Pancreas (tissue), 10 donors: ENCODE measurements at regions not wholly inside any gene's neighbourhood (a gene's known extent, or its start where the extent isn't known, plus 50 kb on each side); places are given as distances from the start of the nearest gene placed in this dataset.
"Not testable (repeated sequence)": the region's sequence is repeated elsewhere in the genome, so short reads cannot be mapped to it uniquely, and the experiment has no call there.

Experiments
- ATAC-seq, 4 donors: fragments of 200-7000 bp; cut with Tn5 transposase; one replicate each; pipeline versions ENCODE4 v1.8.0 to v1.9.1; 2020; ENCODE audit warnings: mild to moderate bottlenecking in 4 of 4, moderate library complexity in 4 of 4
- DNase-seq, 6 donors: peaks; one replicate each; pipeline ENCODE4 v3.0.0-alpha.2; 2020
- FAIRE-seq: peaks from 2 replicates; lab custom pipeline; 2012; peaks lifted over from hg19 to GRCh38; lab: Jason Lieb, UNC
- H3K27ac ChIP-seq, 4 donors: fragments of 200-600 bp; sonication (generic); 1 replicate in 3 of 4; 2 replicates in 1 of 4; pipeline versions ENCODE4 v1.5.0 to v1.8.0; 2020
- H3K27me3 ChIP-seq, 4 donors: fragments of 200-600 bp; one replicate each; pipeline ENCODE4 v1.8.0; 2021
- H3K36me3 ChIP-seq, 3 donors: fragments of 200-600 bp; sonication (generic) in 1 of 3; one replicate each; pipeline versions ENCODE4 v1.5.0 to v1.8.0; 2020 to 2021
- H3K4me1 ChIP-seq, 3 donors: fragments of 200-600 bp; one replicate each; pipeline ENCODE4 v1.8.0; 2021
- H3K4me3 ChIP-seq, 4 donors: fragments of 200-600 bp; sonication (generic) in 2 of 4; one replicate each; pipeline versions ENCODE4 v1.5.0 to v1.8.0; 2020 to 2021
- H3K9me3 ChIP-seq, 4 donors: fragments of 200-600 bp; one replicate each; pipeline ENCODE4 v1.8.0; 2021
- WGBS, 2 donors: extraction: QIAGEN DNeasy Blood & Tissue Kit; methylation state at CpG; one replicate each; pipeline ENCODE4 v1.1.7; 2013; 5-methylcytosine and 5-hydroxymethylcytosine counted together
- intact Hi-C, 3 donors: fragments of 100-400 bp; cut with DNase I; formaldehyde crosslinking; loops; one replicate each; pipeline versions ENCODE4 v1.11.1 to v1.14.2; 2022
- TF ChIP-seq, protein P1 (sequence below), 4 donors: fragments of 200-600 bp; sonication (generic) in 3 of 4; IDR thresholded peaks; one replicate each; pipeline versions ENCODE4 v1.5.0 to v1.8.0; 2021; ENCODE audit warnings: antibody characterized with exemption in 4 of 4
- donor health status: healthy with polysubstance abuse.
- donor health status: DM: no; HTN: no; CAD: no; lungs with moderate emphysema.
- donor health status: DM: no; HTN: no; CAD: no.
- donor health status: control.
- donor health status: control.
- donor health status: Bipolar disorder and iron deficiency.
- donor health status: DM: yes; HTN: yes; CAD: no.
- donor health status: DM: no; HTN: no; CAD: no.
- donor health status: DM: no; HTN: no; CAD: no.
- donor health status: DM: yes; HTN: yes; CAD: no.

DNA sequence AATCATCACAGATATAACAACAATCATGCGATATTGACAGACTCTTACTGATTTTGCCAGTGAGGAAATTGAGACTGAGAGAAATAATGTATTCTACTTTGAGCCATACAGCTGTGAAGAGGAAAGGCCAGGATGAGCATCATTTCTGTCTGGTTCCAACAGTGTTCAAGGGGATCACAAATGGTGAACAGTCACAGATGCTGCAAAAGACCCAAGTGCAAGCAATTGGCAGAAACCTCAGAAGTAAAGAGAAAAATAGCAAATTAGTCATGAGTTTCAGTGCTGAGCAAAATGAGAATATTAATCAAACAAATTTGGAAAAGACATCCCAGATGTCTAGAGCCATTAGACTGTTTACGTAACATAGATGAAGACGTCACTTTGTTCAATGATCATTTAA, 114.1 kb downstream of the RAB38 start:
- intact Hi-C loops = no loop called here
- no peak overlapping the region for H3K27ac ChIP-seq
- WGBS, 2 donors = 93 to 95% methylated on average over 3 of the region's 3 CpGs
- FAIRE-seq = no peak
- no peaks in the 10 kb centered on the region for H3K4me1 ChIP-seq
- H3K9me3 ChIP-seq = no peaks in the 10 kb centered on the region
- TF ChIP-seq, protein P1, sequence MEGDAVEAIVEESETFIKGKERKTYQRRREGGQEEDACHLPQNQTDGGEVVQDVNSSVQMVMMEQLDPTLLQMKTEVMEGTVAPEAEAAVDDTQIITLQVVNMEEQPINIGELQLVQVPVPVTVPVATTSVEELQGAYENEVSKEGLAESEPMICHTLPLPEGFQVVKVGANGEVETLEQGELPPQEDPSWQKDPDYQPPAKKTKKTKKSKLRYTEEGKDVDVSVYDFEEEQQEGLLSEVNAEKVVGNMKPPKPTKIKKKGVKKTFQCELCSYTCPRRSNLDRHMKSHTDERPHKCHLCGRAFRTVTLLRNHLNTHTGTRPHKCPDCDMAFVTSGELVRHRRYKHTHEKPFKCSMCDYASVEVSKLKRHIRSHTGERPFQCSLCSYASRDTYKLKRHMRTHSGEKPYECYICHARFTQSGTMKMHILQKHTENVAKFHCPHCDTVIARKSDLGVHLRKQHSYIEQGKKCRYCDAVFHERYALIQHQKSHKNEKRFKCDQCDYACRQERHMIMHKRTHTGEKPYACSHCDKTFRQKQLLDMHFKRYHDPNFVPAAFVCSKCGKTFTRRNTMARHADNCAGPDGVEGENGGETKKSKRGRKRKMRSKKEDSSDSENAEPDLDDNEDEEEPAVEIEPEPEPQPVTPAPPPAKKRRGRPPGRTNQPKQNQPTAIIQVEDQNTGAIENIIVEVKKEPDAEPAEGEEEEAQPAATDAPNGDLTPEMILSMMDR (IDR thresholded peaks at IDR 0.05) = no peak
- ATAC-seq = no peak
- no peak overlapping the region for H3K4me3 ChIP-seq
- DNase-seq = no peak
- no peaks in the 10 kb centered on the region for H3K36me3 ChIP-seq
- no peaks in the 10 kb centered on the region for H3K27me3 ChIP-seq

DNA sequence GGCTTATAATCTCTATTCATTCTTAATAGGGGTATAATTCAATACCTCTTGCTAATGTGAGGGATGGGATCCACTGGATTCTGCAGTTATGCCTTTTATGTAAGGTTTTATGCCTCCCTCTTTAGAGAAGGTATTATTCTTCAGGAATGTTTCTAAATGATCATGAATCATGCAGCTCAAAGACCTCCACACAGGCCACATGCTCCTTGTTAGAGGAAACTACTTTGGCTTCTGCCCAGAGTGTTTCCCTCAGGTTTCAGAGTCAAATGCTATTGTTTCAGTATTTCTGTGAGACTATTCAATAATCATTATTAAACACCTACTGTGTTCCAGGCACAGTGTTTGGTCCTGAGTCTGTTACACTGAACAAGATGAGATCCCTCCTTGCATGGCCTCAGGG, 115.9 kb downstream of the RAB38 start:
- Histone ChIP-seq H3K9me3 (no peaks in the 10 kb centered on the region), H3K27ac (no peak overlapping the region), H3K27me3 (no peaks in the 10 kb centered on the region), H3K4me3 (no peak overlapping the region), H3K36me3 (no peaks in the 10 kb centered on the region), H3K4me1 (no peaks in the 10 kb centered on the region)
- TF ChIP-seq, protein P1 (IDR thresholded peaks at IDR 0.05) = no peak
- intact Hi-C loops = no loop called here
- DNase-seq (no peak), FAIRE-seq (no peak), ATAC-seq (no peak)

DNA sequence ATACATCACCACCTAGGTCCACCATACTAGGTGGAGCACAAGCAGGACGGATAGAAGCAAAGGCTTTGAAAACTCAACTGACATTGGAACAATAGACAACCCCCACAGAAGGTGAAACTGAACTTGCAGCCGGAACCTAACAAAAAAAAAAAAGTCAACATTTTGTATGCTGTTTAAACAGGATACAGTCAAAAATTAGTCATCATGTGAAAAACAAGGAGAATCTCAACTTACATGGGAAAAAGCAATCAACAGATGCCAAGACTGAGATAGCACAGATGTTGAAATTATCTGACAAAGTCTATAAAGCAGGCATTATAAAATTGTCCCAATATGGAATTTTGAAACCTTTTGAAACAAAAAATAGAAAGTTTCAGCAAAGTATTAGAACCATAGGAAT, 123.8 kb downstream of the RAB38 start:
- Histone ChIP-seq H3K4me1 (no peaks in the 10 kb centered on the region), H3K4me3 (no peak overlapping the region), H3K36me3 (no peaks in the 10 kb centered on the region), H3K27me3 (no peaks in the 10 kb centered on the region), H3K9me3 (no peaks in the 10 kb centered on the region), H3K27ac (no peak overlapping the region)
- intact Hi-C loops = no loop called here
- WGBS, 2 donors = 84 to 88% methylated on average over 2 of the region's 2 CpGs
- FAIRE-seq = no peak
- TF ChIP-seq, protein P1 (IDR thresholded peaks at IDR 0.05) = no peak
- no peak for ATAC-seq
- DNase-seq = no peak

DNA sequence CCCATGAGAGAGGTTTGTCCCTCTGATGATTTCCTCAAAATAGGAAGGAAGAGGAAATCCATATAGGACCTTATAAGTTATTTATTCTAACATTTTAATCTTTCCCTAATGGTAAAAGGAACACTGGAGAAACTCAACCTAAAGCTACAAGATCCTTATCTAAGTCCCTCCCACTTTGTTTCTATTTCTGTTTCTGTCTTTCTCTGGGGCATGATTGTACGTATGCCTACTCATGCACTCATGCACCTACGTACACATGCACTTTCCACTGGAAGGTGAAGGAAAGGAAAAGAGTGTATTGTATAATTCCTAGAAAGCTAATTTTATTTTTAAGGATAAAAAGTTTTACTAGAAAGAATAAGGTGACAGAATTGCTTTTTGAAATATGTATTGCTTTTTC, 125.0 kb downstream of the RAB38 start:
- WGBS, 2 donors = 80 to 82% methylated on average over 2 of the region's 2 CpGs
- intact Hi-C loops = no loop called here

DNA sequence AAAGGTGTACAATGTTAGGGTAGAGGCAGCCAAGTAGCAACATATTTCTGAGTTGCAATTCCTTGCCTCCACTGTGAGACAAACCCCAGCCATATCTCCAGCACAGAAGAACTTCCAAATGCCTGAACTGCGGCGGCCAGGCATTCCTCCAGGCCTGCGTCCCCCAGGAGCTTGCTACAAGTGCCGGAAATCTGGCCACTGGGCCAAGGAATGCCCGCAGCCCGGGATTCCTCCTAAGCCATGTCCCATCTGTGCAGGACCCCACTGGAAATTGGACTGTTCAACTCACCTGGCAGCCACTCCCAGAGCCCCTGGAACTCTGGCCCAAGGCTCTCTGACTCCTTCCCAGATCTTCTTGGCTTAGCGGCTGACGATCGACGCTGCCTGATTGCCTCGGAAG, 130.0 kb downstream of the RAB38 start:
- H3K27me3 ChIP-seq, H3K4me3 ChIP-seq, H3K4me1 ChIP-seq, DNase-seq, H3K27ac ChIP-seq, ATAC-seq, H3K36me3 ChIP-seq, FAIRE-seq, H3K9me3 ChIP-seq, intact Hi-C loops: not testable (repeated sequence)
- 94 to 95% methylated on average over 11 of the region's 11 CpGs for WGBS, 2 donors

More for the DNA sequence above, 125.0 kb downstream of the RAB38 start:
- FAIRE-seq (no peak), ATAC-seq (no peak), DNase-seq (no peak)
- Histone ChIP-seq H3K9me3 (no peaks in the 10 kb centered on the region), H3K27me3 (no peaks in the 10 kb centered on the region), H3K4me3 (no peak overlapping the region), H3K4me1 (no peaks in the 10 kb centered on the region), H3K27ac (no peak overlapping the region), H3K36me3 (no peaks in the 10 kb centered on the region)
- TF ChIP-seq, protein P1 (IDR thresholded peaks at IDR 0.05) = no peak

DNA sequence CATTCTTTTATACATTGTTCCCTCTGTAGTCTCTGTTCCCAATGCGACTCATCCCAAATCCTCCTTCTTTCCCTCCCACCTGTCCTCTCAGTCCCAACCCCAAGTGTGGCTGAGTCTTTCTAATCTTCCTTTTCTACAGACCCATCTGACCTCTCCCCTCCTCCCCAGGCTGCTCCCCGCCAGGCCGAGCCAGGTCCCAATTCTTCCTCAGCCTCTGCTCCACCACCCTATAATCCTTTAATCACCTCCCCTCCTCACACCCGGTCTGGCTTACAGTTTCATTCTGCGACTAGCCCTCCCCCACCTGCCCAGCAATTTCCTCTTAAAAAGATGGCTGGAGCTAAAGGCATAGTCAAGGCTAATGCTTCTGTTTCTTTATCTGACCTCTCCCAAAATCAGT, 130.6 kb downstream of the RAB38 start:
- H3K9me3 ChIP-seq, H3K27me3 ChIP-seq, H3K27ac ChIP-seq, ATAC-seq, H3K4me1 ChIP-seq, intact Hi-C loops, FAIRE-seq, DNase-seq, H3K36me3 ChIP-seq, H3K4me3 ChIP-seq: not testable (repeated sequence)
- 91 to 93% methylated on average over 5 of the region's 5 CpGs for whole genome bisulfite sequencing, 2 donors
